Lung (tissue), 11 donors: ENCODE measurements at regions not wholly inside any gene's neighbourhood (a gene's known extent, or its start where the extent isn't known, plus 50 kb on each side); places are given as distances from the start of the nearest gene placed in this dataset.
A peak's percentile ranks its signal among the peaks of the same experiment; 100 is the strongest.
"Not testable (repeated sequence)": the region's sequence is repeated elsewhere in the genome, so short reads cannot be mapped to it uniquely, and the experiment has no call there.

ENCODE experiments used
- ATAC-seq: fragments of 200-7000 bp; cut with Tn5 transposase; one replicate; pipeline ENCODE4 v1.9.1; 2020; ENCODE audit warnings: moderate number of reproducible peaks; ENCODE audit not compliant: insufficient read depth, low FRiP score
- DNase-seq, 3 donors: peaks; one replicate each; pipeline ENCODE4 v3.0.0-alpha.2; 2013 to 2017
- H3K27ac ChIP-seq, 2 donors: one replicate each; pipeline ENCODE4 v1.5.1; 2013; ENCODE audit warnings: mild to moderate bottlenecking in 2 of 2, moderate library complexity in 2 of 2, control low read depth in 1 of 2, inconsistent platforms in 1 of 2, low read depth in 1 of 2, low read length in 1 of 2
- H3K27me3 ChIP-seq, 3 donors: one replicate each; pipeline ENCODE4 v1.5.1; 2013; ENCODE audit warnings: low read length in 2 of 3; ENCODE audit not compliant: control insufficient read depth in 3 of 3, insufficient read depth in 3 of 3
- H3K36me3 ChIP-seq, 4 donors: one replicate each; pipeline ENCODE4 v1.5.1; 2013; ENCODE audit warnings: low read length in 4 of 4, mild to moderate bottlenecking in 1 of 4, moderate library complexity in 1 of 4; ENCODE audit not compliant: control insufficient read depth in 4 of 4, insufficient read depth in 4 of 4
- H3K4me1 ChIP-seq, 5 donors: one replicate each; pipeline ENCODE4 v1.5.1; 2013; ENCODE audit warnings: low read length in 5 of 5, mild to moderate bottlenecking in 2 of 5, moderate library complexity in 1 of 5; ENCODE audit not compliant: control insufficient read depth in 5 of 5, insufficient read depth in 5 of 5
- H3K4me3 ChIP-seq: one replicate; pipeline ENCODE4 v1.5.1; 2013; ENCODE audit warnings: mild to moderate bottlenecking, control low read depth, moderate library complexity
- H3K9ac ChIP-seq, 2 donors: one replicate each; pipeline ENCODE4 v1.5.1; 2013; ENCODE audit warnings: low read length in 2 of 2, control low read depth in 1 of 2; ENCODE audit not compliant: insufficient read depth in 1 of 2
- H3K9me3 ChIP-seq, 4 donors: one replicate each; pipeline ENCODE4 v1.5.1; 2013; ENCODE audit warnings: low read length in 3 of 4, mild to moderate bottlenecking in 1 of 4, moderate library complexity in 1 of 4; ENCODE audit not compliant: control insufficient read depth in 4 of 4, insufficient read depth in 3 of 4
- CTCF ChIP-seq: IDR thresholded peaks from 2 replicates; pipeline ENCODE4 v1.5.1; 2012; ENCODE audit warnings: mild to moderate bottlenecking; ENCODE audit errors: control extremely low read depth, extremely low read depth
- WGBS, 2 donors: extraction: QIAGEN DNeasy Blood & Tissue Kit; methylation state at CpG; one replicate each; pipeline ENCODE4 v1.1.7; 2013; 5-methylcytosine and 5-hydroxymethylcytosine counted together
- donor health status: control.
- donor health status: control.
- donor health status: Bipolar disorder and iron deficiency.
- donor health status: healthy.
- donor health status: DM: yes; HTN: yes; CAD: no.

- Histone ChIP-seq H3K4me3 (no peak overlapping the region), H3K27ac (no peak overlapping the region), H3K4me1 (no peaks in the 10 kb centered on the region), H3K27me3 (no peaks in the 10 kb centered on the region), H3K9me3 (peaks cover 0 to 2% (median 0%) of the 10 kb centered on the region in 4 donors), H3K9ac (no peak overlapping the region), H3K36me3 (no peaks in the 10 kb centered on the region)
- WGBS, 2 donors, result 84 to 87% methylated on average over 4 of the region's 4 CpGs
- DNase-seq, result no peak
- no peak for ATAC-seq
- TF ChIP-seq CTCF, result no peak
Measured at GRCh38 chr13:73647417-73647816, 486.8 kb downstream of the KLF12 start.

- not testable (repeated sequence) for H3K4me1 ChIP-seq, H3K27ac ChIP-seq, H3K4me3 ChIP-seq, DNase-seq, H3K36me3 ChIP-seq, ATAC-seq, H3K27me3 ChIP-seq, H3K9ac ChIP-seq, H3K9me3 ChIP-seq
- WGBS, 2 donors, result 91 to 95% methylated on average over 22 to 29 of the region's 30 CpGs
Measured at GRCh38 chr13:73640476-73641179, 493.6 kb downstream of the KLF12 start.

- TF ChIP-seq CTCF, result no peak
- Histone ChIP-seq H3K9me3 (peaks cover 0 to 4% (median 0%) of the 10 kb centered on the region in 4 donors), H3K4me3 (no peak overlapping the region), H3K36me3 (no peaks in the 10 kb centered on the region), H3K27me3 (no peaks in the 10 kb centered on the region), H3K9ac (no peak overlapping the region), H3K27ac (no peak overlapping the region), H3K4me1 (no peaks in the 10 kb centered on the region)
- WGBS, 2 donors, result 87 to 89% methylated on average over 5 of the region's 5 CpGs
- no peak for ATAC-seq
- no peak for DNase-seq
Measured at GRCh38 chr13:73635166-73635787, 498.9 kb downstream of the KLF12 start.

GRCh38 chr13:73633817-73634460, 500.3 kb downstream of the KLF12 start:
- Histone ChIP-seq H3K4me1 (no peaks in the 10 kb centered on the region), H3K9ac (no peak overlapping the region), H3K27me3 (no peaks in the 10 kb centered on the region), H3K27ac (no peak overlapping the region), H3K36me3 (no peaks in the 10 kb centered on the region), H3K4me3 (no peak overlapping the region), H3K9me3 (peaks cover 0 to 4% (median 0%) of the 10 kb centered on the region in 4 donors)
- no peak for TF ChIP-seq CTCF
- 54 to 55% methylated on average over 4 of the region's 4 CpGs for WGBS, 2 donors
- peak in 1 of 3 donors; percentile 12 for DNase-seq
- no peak for ATAC-seq
